Fibroblast of mammary gland (primary cell): ENCODE measurements at regions not wholly inside any gene's neighbourhood (a gene's known extent, or its start where the extent isn't known, plus 50 kb on each side); places are given as distances from the start of the nearest gene placed in this dataset.
"Not testable (repeated sequence)": the region's sequence is repeated elsewhere in the genome, so short reads cannot be mapped to it uniquely, and the experiment has no call there.

ENCODE experiments used
- DNase-seq: peaks from one replicate; pipeline ENCODE4 v3.0.0-alpha.2; 2010; ENCODE audit warnings: low read depth
- H3K4me3 ChIP-seq: 2 replicates; pipeline ENCODE4 v1.5.1; 2011; ENCODE audit warnings: low read depth, mild to moderate bottlenecking, low read length, moderate library complexity; ENCODE audit not compliant: control insufficient read depth
- CTCF ChIP-seq: conservative IDR thresholded peaks from 2 replicates; pipeline ENCODE4 v1.5.1; 2011; ENCODE audit warnings: low read depth, low read length, inconsistent platforms; ENCODE audit not compliant: control insufficient read depth, insufficient read depth

GRCh38 chr1:73475316-73475870 lies 722.6 kb downstream of the LRRIQ3 start:
- TF ChIP-seq CTCF = no peak
- DNase-seq = no peak
- no peak overlapping the region for H3K4me3 ChIP-seq

DNA sequence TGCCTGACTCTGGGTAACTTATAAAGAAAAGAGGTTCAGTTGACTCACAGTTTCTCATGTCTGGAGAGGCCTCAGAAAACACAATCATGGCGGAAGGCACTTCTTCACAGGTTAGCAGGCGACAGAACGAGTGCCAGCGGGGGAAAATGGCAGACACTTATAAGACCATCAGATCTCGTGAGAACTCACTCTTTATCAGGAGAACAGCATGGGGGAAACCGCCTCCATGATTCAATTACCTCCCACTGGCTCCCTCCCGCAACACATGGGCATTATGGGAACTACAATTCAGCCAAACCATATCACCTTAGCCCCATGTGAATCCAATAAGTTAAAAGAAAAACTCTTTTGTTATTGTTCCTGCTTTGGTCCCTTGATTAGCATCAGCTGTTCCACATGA lies 725.2 kb downstream of the LRRIQ3 start:
- no peak for TF ChIP-seq CTCF
- no peak for DNase-seq
- no peak overlapping the region for H3K4me3 ChIP-seq

DNA sequence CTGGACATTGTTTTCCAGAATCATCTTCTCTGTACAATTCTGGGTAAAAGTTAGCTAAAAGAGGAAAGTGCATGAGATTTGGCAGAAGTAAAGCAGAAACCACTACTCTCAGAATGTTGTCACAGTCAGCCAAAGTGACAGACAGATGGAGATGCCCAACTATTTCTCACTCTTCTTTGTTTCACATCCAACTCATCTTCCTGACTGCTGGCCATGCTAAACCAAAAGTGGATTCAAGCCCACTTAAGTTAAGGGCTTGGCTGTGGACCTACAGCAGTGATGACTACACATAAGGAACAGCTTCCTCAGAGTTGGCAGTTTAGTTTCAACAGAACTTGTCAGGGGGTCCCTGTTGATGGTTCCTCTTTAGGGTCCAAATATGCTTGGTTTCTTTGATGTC lies 730.2 kb downstream of the LRRIQ3 start:
- DNase-seq = no peak
- TF ChIP-seq CTCF = no peak
- H3K4me3 ChIP-seq = no peak overlapping the region

- no peak for TF ChIP-seq CTCF
- H3K4me3 ChIP-seq = no peak overlapping the region
- DNase-seq = no peak
Observed at GRCh38 chr1:73463873-73464272, 734.1 kb downstream of the LRRIQ3 start.

DNA sequence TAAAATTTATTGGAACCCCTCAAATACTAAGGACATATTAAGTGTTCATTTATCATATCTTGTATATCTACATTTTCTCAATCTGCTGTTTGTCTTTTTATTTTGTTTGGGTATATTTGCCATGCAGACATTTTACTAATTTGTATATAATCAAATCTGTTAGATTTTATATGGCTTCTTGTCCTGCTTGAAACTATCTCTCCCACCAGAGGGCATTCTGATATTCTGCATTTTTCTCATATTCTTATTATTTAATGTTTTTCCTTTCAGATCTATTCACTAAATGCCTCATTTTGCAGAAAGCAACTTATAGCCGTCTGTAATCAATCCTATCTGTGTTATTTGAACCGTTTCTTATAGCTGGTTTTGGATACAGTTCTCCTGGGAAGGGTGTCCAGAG lies 745.5 kb downstream of the LRRIQ3 start:
- DNase-seq = no peak
- no peak for TF ChIP-seq CTCF

DNA sequence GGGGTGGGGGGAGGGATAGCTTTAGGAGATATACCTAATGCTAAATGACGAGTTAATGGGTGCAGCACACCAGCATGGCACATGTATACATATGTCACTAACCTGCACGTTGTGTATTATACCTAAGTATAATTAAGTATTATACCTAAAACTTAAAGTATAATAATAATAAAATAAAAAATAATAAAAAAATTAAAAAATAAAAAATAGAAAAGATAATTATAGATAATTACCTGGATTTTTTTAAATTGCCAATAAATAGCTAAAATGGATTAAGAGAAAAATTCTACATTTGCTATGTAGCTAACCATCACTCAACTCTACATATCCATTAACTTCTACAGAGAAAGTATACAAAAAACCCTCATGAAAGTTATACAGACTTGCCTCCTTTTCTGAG lies 747.3 kb downstream of the LRRIQ3 start:
- not testable (repeated sequence) for H3K4me3 ChIP-seq, DNase-seq

More for the DNA sequence above, 745.5 kb downstream of the LRRIQ3 start:
- no peak overlapping the region for H3K4me3 ChIP-seq

DNA sequence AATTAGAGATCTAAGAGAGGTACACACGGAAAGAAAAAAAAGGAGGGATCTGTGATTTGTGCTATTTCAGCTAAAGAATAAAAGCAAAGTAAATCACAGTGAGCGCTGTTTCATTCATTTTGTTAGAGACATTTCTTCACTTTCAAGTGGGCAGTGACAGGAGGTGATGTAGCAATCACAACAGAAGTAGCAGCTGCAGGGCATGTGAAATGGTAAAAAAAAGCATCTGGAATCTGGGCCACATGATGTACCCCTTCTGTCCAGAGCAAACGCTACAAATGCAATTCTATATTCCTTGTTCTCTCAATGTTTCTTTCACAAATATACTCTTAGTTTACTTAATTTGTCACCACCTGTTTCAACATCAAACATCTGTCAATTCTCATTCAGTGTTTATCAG lies 786.5 kb downstream of the LRRIQ3 start:
- no peak for DNase-seq
- TF ChIP-seq CTCF = no peak

More for the DNA sequence above, 786.5 kb downstream of the LRRIQ3 start:
- no peak overlapping the region for H3K4me3 ChIP-seq
